Transverse colon (tissue), 3 donors: ENCODE measurements at regions not wholly inside any gene's neighbourhood (a gene's known extent, or its start where the extent isn't known, plus 50 kb on each side); places are given as distances from the start of the nearest gene placed in this dataset.

Experiments
- EP300 ChIP-seq: sonication (generic); formaldehyde crosslinking; IDR thresholded peaks from one replicate; pipeline ENCODE4 v1.6.1; 2017; ENCODE audit warnings: antibody characterized with exemption, low read depth
- POLR2A ChIP-seq: fragments of 450-650 bp; IDR thresholded peaks from one replicate; pipeline ENCODE4 v1.6.1; 2016; ENCODE audit warnings: antibody characterized with exemption, mild to moderate bottlenecking, moderate library complexity
- TF ChIP-seq, protein P1 (sequence below), 5 experiments: fragments of 200-600 bp in 3 of 5; fragments of 450-650 bp in 2 of 5; sonication (generic) in 3 of 5; IDR thresholded peaks; 1 replicate in 2 of 5; 2 replicates in 3 of 5; pipeline ENCODE4 v1.5.1; 2016 to 2017; ENCODE audit warnings: antibody characterized with exemption in 5 of 5, inconsistent platforms in 3 of 5, mild to moderate bottlenecking in 2 of 5, moderate library complexity in 1 of 5

GRCh38 chr15:96230526-96231181 lies 99.8 kb upstream of the NR2F2 start:
- TF ChIP-seq POLR2A (no peak), EP300 (no peak)
- TF ChIP-seq, protein P1, sequence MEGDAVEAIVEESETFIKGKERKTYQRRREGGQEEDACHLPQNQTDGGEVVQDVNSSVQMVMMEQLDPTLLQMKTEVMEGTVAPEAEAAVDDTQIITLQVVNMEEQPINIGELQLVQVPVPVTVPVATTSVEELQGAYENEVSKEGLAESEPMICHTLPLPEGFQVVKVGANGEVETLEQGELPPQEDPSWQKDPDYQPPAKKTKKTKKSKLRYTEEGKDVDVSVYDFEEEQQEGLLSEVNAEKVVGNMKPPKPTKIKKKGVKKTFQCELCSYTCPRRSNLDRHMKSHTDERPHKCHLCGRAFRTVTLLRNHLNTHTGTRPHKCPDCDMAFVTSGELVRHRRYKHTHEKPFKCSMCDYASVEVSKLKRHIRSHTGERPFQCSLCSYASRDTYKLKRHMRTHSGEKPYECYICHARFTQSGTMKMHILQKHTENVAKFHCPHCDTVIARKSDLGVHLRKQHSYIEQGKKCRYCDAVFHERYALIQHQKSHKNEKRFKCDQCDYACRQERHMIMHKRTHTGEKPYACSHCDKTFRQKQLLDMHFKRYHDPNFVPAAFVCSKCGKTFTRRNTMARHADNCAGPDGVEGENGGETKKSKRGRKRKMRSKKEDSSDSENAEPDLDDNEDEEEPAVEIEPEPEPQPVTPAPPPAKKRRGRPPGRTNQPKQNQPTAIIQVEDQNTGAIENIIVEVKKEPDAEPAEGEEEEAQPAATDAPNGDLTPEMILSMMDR (IDR thresholded peaks at IDR 0.05), result no peak
